ENCODE measurements at regions not wholly inside any gene's neighbourhood (a gene's known extent, or its start where the extent isn't known, plus 50 kb on each side); places are given as distances from the start of the nearest gene placed in this dataset.
"Not testable (repeated sequence)": the region's sequence is repeated elsewhere in the genome, so short reads cannot be mapped to it uniquely, and the experiment has no call there.

GRCh38 chr20:26209171-26209941 lies 512.7 kb upstream of the ZNF337 start:
- no peak overlapping the region for H3K27ac ChIP-seq (ENCODE audit: low read length)
- no peaks in the 10 kb centered on the region for H3K9me3 ChIP-seq (ENCODE audit: insufficient read depth, low read depth, low read length)
- H3K9ac ChIP-seq (ENCODE audit: low read depth, low read length) = no peak overlapping the region
- no peaks in the 10 kb centered on the region for H3K4me1 ChIP-seq (ENCODE audit: insufficient read depth, low read length)
- no peaks in the 10 kb centered on the region for H3K36me3 ChIP-seq (ENCODE audit: insufficient read depth, low read depth, low read length)
- H3K27me3 ChIP-seq (ENCODE audit: insufficient read depth, low read length) = peaks cover 64% of the 10 kb centered on the region
- peak overlapping the region; percentile 53 for H3K4me3 ChIP-seq (ENCODE audit: low read length)

GRCh38 chr20:26208296-26209091 lies 511.8 kb upstream of the ZNF337 start:
- Histone ChIP-seq H3K27me3 (ENCODE audit: insufficient read depth, low read length) (peaks cover 64% of the 10 kb centered on the region), H3K9me3 (ENCODE audit: insufficient read depth, low read depth, low read length) (no peaks in the 10 kb centered on the region), H3K4me3 (ENCODE audit: low read length) (peak overlapping the region; percentile 57; the same call in 1 of the 2 replicates), H3K4me1 (ENCODE audit: insufficient read depth, low read length) (no peaks in the 10 kb centered on the region), H3K27ac (ENCODE audit: low read length) (no peak overlapping the region), H3K36me3 (ENCODE audit: insufficient read depth, low read depth, low read length) (no peaks in the 10 kb centered on the region), H3K9ac (ENCODE audit: low read depth, low read length) (no peak overlapping the region)

- peak overlapping the region; percentile 57; the same call in 1 of the 2 replicates for H3K4me3 ChIP-seq (ENCODE audit: low read length)
- H3K4me1 ChIP-seq (ENCODE audit: insufficient read depth, low read length); H3K9ac ChIP-seq (ENCODE audit: low read depth, low read length); H3K36me3 ChIP-seq (ENCODE audit: insufficient read depth, low read depth, low read length); H3K9me3 ChIP-seq (ENCODE audit: insufficient read depth, low read depth, low read length); H3K27ac ChIP-seq (ENCODE audit: low read length): not testable (repeated sequence)
- peaks cover 64% of the 10 kb centered on the region for H3K27me3 ChIP-seq (ENCODE audit: insufficient read depth, low read length)
Measured at GRCh38 chr20:26207967-26208295, 511.3 kb upstream of the ZNF337 start.

DNA sequence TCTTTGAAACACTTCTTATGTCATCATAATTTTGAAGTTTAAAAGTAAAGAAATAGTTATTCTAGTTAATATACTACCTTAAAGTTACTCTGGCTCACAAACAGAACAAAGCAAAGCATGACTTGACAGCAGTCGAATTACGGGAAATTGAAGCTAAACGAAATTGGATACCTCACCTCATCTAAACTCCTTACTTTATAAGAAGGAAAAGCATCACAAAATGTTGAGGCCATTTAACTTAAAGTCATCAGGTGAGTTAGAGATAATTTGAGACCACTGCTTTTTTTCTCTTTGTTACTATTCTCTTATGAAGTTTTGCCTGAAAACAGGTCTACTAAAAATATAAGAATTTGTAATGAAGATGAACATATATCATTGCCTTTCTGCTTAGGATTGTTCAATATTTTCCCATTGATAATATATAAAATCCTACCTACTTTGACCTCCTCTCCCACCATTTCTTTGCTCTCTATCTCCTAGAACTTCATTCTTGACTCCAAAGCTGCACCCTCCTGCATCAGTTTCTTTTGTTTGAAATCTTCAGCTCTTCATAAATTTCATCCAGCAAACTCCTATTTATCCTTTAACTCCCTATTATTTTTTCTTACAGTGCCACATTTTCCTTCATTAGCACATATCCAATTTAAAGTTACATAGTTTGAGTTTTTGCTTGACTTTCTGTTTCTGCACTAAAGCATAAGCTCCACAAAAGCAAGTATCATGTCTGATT lies 510.7 kb upstream of the ZNF337 start:
- peak overlapping the region; percentile 57; the same call in 1 of the 2 replicates for H3K4me3 ChIP-seq (ENCODE audit: low read length)
- H3K27ac ChIP-seq (ENCODE audit: low read length) = no peak overlapping the region
- no peak overlapping the region for H3K9ac ChIP-seq (ENCODE audit: low read depth, low read length)

GRCh38 chr20:26205350-26205749 lies 508.7 kb upstream of the ZNF337 start:
- H3K36me3 ChIP-seq (ENCODE audit: insufficient read depth, low read depth, low read length) = no peaks in the 10 kb centered on the region
- peaks cover 47% of the 10 kb centered on the region for H3K27me3 ChIP-seq (ENCODE audit: insufficient read depth, low read length)
- no peak overlapping the region for H3K9ac ChIP-seq (ENCODE audit: low read depth, low read length)
- no peak overlapping the region for H3K27ac ChIP-seq (ENCODE audit: low read length)
- H3K4me1 ChIP-seq (ENCODE audit: insufficient read depth, low read length) = no peaks in the 10 kb centered on the region
- no peak overlapping the region for H3K4me3 ChIP-seq (ENCODE audit: low read length)
- H3K9me3 ChIP-seq (ENCODE audit: insufficient read depth, low read depth, low read length) = peaks cover 18% of the 10 kb centered on the region

More for the DNA sequence above, 510.7 kb upstream of the ZNF337 start:
- H3K9me3 ChIP-seq (ENCODE audit: insufficient read depth, low read depth, low read length) = no peaks in the 10 kb centered on the region
- no peaks in the 10 kb centered on the region for H3K4me1 ChIP-seq (ENCODE audit: insufficient read depth, low read length)
- H3K27me3 ChIP-seq (ENCODE audit: insufficient read depth, low read length) = peaks cover 62% of the 10 kb centered on the region
- no peaks in the 10 kb centered on the region for H3K36me3 ChIP-seq (ENCODE audit: insufficient read depth, low read depth, low read length)

DNA sequence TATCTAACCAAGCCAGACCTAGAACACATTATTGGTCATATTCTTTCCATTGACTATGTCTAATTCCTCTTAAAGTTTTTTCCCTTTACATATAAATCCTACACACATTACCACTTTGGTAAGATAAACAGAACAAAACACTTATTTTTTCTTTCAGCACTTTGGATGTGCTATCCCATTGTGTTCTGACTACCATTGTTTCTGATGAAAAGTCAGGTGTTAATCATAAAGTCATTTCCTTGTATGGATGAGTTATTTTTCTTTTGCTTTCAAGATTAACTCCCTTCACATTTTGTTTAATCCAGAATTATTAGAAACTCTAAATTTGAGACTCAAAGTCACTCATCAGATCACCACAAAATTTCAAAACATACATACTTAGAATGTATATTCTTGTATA lies 504.4 kb upstream of the ZNF337 start:
- H3K9me3 ChIP-seq (ENCODE audit: insufficient read depth, low read depth, low read length) = peaks cover 18% of the 10 kb centered on the region
- H3K4me1 ChIP-seq (ENCODE audit: insufficient read depth, low read length); H3K27me3 ChIP-seq (ENCODE audit: insufficient read depth, low read length); H3K27ac ChIP-seq (ENCODE audit: low read length); H3K4me3 ChIP-seq (ENCODE audit: low read length); H3K36me3 ChIP-seq (ENCODE audit: insufficient read depth, low read depth, low read length); H3K9ac ChIP-seq (ENCODE audit: low read depth, low read length): not testable (repeated sequence)

GRCh38 chr20:26187329-26187728 lies 490.7 kb upstream of the ZNF337 start:
- not testable (repeated sequence) for H3K9me3 ChIP-seq (ENCODE audit: insufficient read depth, low read depth, low read length); H3K36me3 ChIP-seq (ENCODE audit: insufficient read depth, low read depth, low read length); H3K4me3 ChIP-seq (ENCODE audit: low read length); H3K27ac ChIP-seq (ENCODE audit: low read length); H3K4me1 ChIP-seq (ENCODE audit: insufficient read depth, low read length); H3K27me3 ChIP-seq (ENCODE audit: insufficient read depth, low read length); H3K9ac ChIP-seq (ENCODE audit: low read depth, low read length)

DNA sequence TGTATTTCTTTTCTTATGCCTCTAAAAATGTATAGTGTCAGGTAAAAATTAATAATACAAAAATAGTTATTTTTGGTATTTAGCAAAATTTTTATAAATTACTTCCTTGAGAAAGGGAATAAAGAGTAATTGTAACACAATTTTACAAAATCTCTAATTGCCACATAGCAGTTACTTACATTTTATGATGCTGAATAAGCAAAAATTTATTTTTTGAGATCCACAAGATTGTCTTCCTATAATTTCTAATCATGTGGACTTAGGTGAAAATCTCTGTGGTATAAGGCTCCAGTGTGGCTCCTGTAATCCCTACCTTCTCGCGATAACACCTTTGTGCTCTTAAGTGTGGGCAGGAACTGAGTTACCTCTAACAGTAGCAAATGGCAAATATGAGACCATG lies 487.1 kb upstream of the ZNF337 start:
- H3K27me3 ChIP-seq (ENCODE audit: insufficient read depth, low read length); H3K9ac ChIP-seq (ENCODE audit: low read depth, low read length); H3K4me1 ChIP-seq (ENCODE audit: insufficient read depth, low read length): not testable (repeated sequence)

GRCh38 chr20:26181364-26181763 lies 484.7 kb upstream of the ZNF337 start:
- H3K36me3 ChIP-seq (ENCODE audit: insufficient read depth, low read depth, low read length); H3K9ac ChIP-seq (ENCODE audit: low read depth, low read length); H3K4me3 ChIP-seq (ENCODE audit: low read length); H3K27me3 ChIP-seq (ENCODE audit: insufficient read depth, low read length); H3K4me1 ChIP-seq (ENCODE audit: insufficient read depth, low read length); H3K27ac ChIP-seq (ENCODE audit: low read length); H3K9me3 ChIP-seq (ENCODE audit: insufficient read depth, low read depth, low read length): not testable (repeated sequence)

More for the DNA sequence above, 487.1 kb upstream of the ZNF337 start:
- H3K27ac ChIP-seq (ENCODE audit: low read length); H3K36me3 ChIP-seq (ENCODE audit: insufficient read depth, low read depth, low read length); H3K4me3 ChIP-seq (ENCODE audit: low read length); H3K9me3 ChIP-seq (ENCODE audit: insufficient read depth, low read depth, low read length): not testable (repeated sequence)

GRCh38 chr20:26171875-26172274 lies 475.2 kb upstream of the ZNF337 start:
- not testable (repeated sequence) for H3K9ac ChIP-seq (ENCODE audit: low read depth, low read length); H3K9me3 ChIP-seq (ENCODE audit: insufficient read depth, low read depth, low read length)

DNA sequence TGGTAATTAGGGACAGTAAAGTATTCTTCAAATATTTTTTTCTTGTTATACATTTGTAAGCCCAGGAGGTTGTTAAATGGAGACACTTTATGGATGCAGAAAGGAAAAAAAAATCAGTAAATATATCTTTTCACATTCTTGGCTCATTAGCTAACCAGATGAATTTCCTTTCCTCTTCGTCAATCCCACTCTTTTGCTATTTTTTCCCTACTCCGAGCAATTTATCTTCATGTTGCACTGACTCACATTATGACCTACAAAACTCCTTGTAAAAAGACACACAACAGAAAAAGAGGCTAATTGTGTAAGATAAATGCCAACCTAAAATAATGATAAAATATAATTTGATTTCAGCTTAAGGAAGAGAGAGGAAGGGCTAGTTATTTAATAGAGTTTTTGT lies 472.9 kb upstream of the ZNF337 start:
- no peak overlapping the region for H3K27ac ChIP-seq (ENCODE audit: low read length)
- no peaks in the 10 kb centered on the region for H3K9me3 ChIP-seq (ENCODE audit: insufficient read depth, low read depth, low read length)
- H3K27me3 ChIP-seq (ENCODE audit: insufficient read depth, low read length) = no peaks in the 10 kb centered on the region
- no peak overlapping the region for H3K4me3 ChIP-seq (ENCODE audit: low read length)
- H3K36me3 ChIP-seq (ENCODE audit: insufficient read depth, low read depth, low read length) = no peaks in the 10 kb centered on the region
- H3K4me1 ChIP-seq (ENCODE audit: insufficient read depth, low read length) = no peaks in the 10 kb centered on the region
- H3K9ac ChIP-seq (ENCODE audit: low read depth, low read length) = no peak overlapping the region

More at GRCh38 chr20:26171875-26172274, 475.2 kb upstream of the ZNF337 start:
- H3K4me1 ChIP-seq (ENCODE audit: insufficient read depth, low read length); H3K27ac ChIP-seq (ENCODE audit: low read length); H3K4me3 ChIP-seq (ENCODE audit: low read length); H3K27me3 ChIP-seq (ENCODE audit: insufficient read depth, low read length); H3K36me3 ChIP-seq (ENCODE audit: insufficient read depth, low read depth, low read length): not testable (repeated sequence)

Measured in iPS-20b (cell line).